OCI-LY3 (cell line): ENCODE measurements at regions not wholly inside any gene's neighbourhood (a gene's known extent, or its start where the extent isn't known, plus 50 kb on each side); places are given as distances from the start of the nearest gene placed in this dataset.

Source experiments
- H2AFZ ChIP-seq: fragments of 200-600, 300-600 bp; shearing (Covaris generic); 2 replicates; pipeline ENCODE4 v1.6.0; 2014; ENCODE audit warnings: antibody characterized with exemption, low read depth, low read length
- H3K27ac ChIP-seq: fragments of 200-600, 300-600 bp; sonication (generic); 2 replicates; pipeline ENCODE4 v1.5.1; 2014; ENCODE audit warnings: mild to moderate bottlenecking, low read length, moderate library complexity, mixed read lengths
- H3K27me3 ChIP-seq: fragments of 200-600, 300-600 bp; sonication (generic); 2 replicates; pipeline ENCODE4 v1.6.1; 2014; ENCODE audit warnings: low read depth, low read length, mixed read lengths
- H3K36me3 ChIP-seq: fragments of 200-600, 300-600 bp; sonication (generic); replicated peaks from 2 replicates; pipeline ENCODE3; 2014; ENCODE audit warnings: low read depth, low read length, mixed read lengths
- H3K4me1 ChIP-seq: fragments of 300-600, 200-600 bp; sonication (generic); 2 replicates; pipeline ENCODE4 v1.6.1; 2014; ENCODE audit warnings: low read length, mixed read lengths
- H3K4me2 ChIP-seq: fragments of 200-600, 300-600 bp; sonication (generic); 2 replicates; pipeline ENCODE4 v1.6.1; 2014; ENCODE audit warnings: low read length, mixed read lengths
- H3K4me3 ChIP-seq: fragments of 300-600, 200-600 bp; sonication (generic); 2 replicates; pipeline ENCODE4 v1.5.1; 2014; ENCODE audit warnings: antibody characterized with exemption, mild to moderate bottlenecking, low read length, moderate library complexity
- H3K79me2 ChIP-seq: fragments of 300-600, 200-600 bp; shearing (Covaris generic); 2 replicates; pipeline ENCODE4 v1.6.1; 2014; ENCODE audit warnings: mild to moderate bottlenecking, low read length, mixed read lengths
- H3K9ac ChIP-seq: fragments of 300-600, 200-600 bp; shearing (Covaris generic); 2 replicates; pipeline ENCODE4 v1.6.0; 2014; ENCODE audit warnings: mild to moderate bottlenecking, low read length, moderate library complexity
- H3K9me3 ChIP-seq: fragments of 200-600, 300-600 bp; shearing (Covaris generic); 2 replicates; pipeline ENCODE4 v1.6.1; 2014; ENCODE audit warnings: low read length, mixed read lengths; ENCODE audit not compliant: insufficient read depth
- H4K20me1 ChIP-seq: fragments of 200-600, 300-600 bp; sonication (generic); 2 replicates; pipeline ENCODE4 v1.6.1; 2016; ENCODE audit warnings: low read length, mixed read lengths; ENCODE audit not compliant: insufficient read depth
- EZH2phosphoT487 ChIP-seq: fragments of 200-600 bp; shearing (Covaris generic); IDR thresholded peaks from 2 replicates; pipeline ENCODE4 v1.6.1; 2018; ENCODE audit warnings: antibody characterized with exemption, mixed run types, low read depth
- TF ChIP-seq, protein P1 (sequence below): fragments of 200-600, 300-600 bp; sonication (generic); IDR thresholded peaks from 2 replicates; pipeline ENCODE4 v1.5.1; 2014; ENCODE audit warnings: antibody characterized with exemption, low read length, low read depth

DNA sequence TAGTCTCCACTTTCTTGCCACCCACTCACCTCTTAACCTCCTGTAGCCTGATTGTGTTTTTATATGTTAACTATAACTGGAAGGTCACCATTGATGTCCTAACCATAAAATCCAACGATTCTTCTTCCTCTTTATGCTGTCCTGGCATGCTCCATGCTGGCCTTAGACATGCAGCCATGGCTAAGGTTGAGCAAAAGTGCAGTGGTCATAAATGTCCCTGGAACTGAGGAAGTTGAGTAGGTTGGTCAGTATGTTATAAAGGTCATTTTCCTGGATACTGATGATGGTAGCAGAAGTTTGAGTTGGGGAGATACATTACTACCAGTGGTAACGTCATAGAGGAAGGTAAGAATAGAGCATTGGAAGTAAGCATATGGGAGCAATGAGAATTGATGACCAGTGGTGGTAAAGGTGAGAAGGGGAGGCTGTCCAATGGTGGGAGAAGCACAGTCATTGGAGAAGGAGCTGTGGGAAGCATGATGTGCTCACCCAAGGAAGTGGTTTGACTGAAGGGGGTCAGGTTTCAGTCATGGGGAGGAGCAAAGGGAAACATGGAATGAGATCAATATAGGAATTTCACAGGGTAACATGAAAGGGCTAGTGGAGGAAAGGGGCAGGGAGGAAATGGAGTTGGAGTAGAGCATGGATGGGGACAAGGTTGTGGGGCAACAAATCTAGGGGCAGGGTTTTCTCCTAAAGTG lies 240.8 kb downstream of the DACT1 start:
- Histone ChIP-seq H3K79me2 (no peaks in the 10 kb centered on the region), H2AFZ (no peak overlapping the region), H3K9me3 (no peaks in the 10 kb centered on the region), H3K36me3 (no peaks in the 10 kb centered on the region), H3K4me3 (no peak overlapping the region), H3K4me1 (no peaks in the 10 kb centered on the region), H3K27ac (no peak overlapping the region), H3K4me2 (no peak overlapping the region), H4K20me1 (no peaks in the 10 kb centered on the region), H3K27me3 (no peaks in the 10 kb centered on the region), H3K9ac (no peak overlapping the region)
- no peak for TF ChIP-seq EZH2phosphoT487
- TF ChIP-seq, protein P1, sequence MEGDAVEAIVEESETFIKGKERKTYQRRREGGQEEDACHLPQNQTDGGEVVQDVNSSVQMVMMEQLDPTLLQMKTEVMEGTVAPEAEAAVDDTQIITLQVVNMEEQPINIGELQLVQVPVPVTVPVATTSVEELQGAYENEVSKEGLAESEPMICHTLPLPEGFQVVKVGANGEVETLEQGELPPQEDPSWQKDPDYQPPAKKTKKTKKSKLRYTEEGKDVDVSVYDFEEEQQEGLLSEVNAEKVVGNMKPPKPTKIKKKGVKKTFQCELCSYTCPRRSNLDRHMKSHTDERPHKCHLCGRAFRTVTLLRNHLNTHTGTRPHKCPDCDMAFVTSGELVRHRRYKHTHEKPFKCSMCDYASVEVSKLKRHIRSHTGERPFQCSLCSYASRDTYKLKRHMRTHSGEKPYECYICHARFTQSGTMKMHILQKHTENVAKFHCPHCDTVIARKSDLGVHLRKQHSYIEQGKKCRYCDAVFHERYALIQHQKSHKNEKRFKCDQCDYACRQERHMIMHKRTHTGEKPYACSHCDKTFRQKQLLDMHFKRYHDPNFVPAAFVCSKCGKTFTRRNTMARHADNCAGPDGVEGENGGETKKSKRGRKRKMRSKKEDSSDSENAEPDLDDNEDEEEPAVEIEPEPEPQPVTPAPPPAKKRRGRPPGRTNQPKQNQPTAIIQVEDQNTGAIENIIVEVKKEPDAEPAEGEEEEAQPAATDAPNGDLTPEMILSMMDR, result no peak

DNA sequence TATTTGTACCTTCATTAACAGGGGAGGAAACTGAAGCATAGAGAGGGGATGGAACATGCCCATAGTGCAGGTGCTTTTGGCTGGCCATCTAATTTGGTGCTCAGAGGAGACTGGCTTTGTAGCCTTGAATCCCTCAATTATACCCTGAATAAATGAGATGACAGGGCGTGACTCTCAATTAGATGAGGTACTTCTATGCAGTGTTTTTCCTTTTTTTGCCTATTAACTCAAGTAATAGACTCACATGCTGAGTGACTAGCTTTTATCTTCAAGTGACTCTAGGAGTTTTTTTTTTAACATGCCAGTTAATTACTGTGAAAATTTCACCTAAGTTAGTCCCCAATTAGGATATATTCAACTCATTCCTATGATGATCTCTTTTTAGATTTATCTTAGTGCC lies 243.7 kb downstream of the DACT1 start:
- Histone ChIP-seq H3K9ac (no peak overlapping the region), H4K20me1 (no peaks in the 10 kb centered on the region), H3K9me3 (no peaks in the 10 kb centered on the region), H3K4me2 (no peak overlapping the region), H3K27ac (no peak overlapping the region), H2AFZ (no peak overlapping the region), H3K4me1 (no peaks in the 10 kb centered on the region), H3K27me3 (no peaks in the 10 kb centered on the region), H3K4me3 (no peak overlapping the region), H3K36me3 (no peaks in the 10 kb centered on the region), H3K79me2 (no peaks in the 10 kb centered on the region)
- TF ChIP-seq, protein P1, result no peak

DNA sequence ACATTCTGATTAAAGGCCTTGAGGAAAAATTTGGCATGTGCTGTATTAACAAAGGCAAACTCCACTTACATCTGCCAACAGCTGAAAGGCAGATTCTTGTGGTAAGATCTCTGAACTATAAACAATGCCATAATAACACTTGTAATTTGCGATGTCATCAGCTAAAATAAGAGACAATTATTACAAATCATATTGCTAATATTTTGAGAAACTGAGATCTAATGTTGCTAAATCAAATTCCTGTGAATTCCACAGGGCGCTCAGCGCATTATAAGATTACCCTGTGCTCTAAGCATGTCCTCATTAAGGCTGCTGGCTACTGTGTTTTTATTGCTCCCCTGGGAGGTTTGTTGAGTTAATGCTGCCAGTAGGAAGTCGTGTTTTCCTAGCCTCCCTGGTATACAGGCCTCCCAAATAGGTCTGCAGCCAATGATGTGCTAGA lies 244.8 kb downstream of the DACT1 start:
- Histone ChIP-seq H3K4me2 (no peak overlapping the region), H3K27ac (no peak overlapping the region)
- TF ChIP-seq, protein P1, result no peak
- TF ChIP-seq EZH2phosphoT487, result no peak

DNA sequence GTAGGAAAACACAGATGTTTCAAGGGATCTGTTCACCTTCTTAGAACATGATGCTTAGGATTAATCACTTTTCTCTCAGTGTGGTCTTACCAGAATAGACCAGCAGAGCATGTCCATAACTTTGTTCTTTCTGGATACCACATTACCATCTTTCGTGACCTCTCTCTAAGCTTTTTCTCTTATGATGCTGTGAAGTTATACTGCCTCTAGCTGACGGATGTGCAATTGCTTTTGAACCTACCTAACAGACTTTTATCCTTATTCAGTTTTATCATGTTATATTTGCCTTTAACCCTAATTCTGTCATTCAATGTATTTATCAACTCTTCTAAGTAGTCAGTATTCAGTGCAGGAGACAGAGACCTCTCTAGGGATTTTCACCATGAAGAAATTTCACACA lies 246.7 kb downstream of the DACT1 start:
- no peak overlapping the region for H2AFZ ChIP-seq
- no peaks in the 10 kb centered on the region for H3K27me3 ChIP-seq
- H3K4me1 ChIP-seq, result no peaks in the 10 kb centered on the region
- no peaks in the 10 kb centered on the region for H3K79me2 ChIP-seq
- no peak overlapping the region for H3K4me3 ChIP-seq
- H3K9me3 ChIP-seq, result no peaks in the 10 kb centered on the region
- no peak overlapping the region for H3K4me2 ChIP-seq
- TF ChIP-seq EZH2phosphoT487, result no peak
- TF ChIP-seq, protein P1, result peak; percentile 45
- H4K20me1 ChIP-seq, result no peaks in the 10 kb centered on the region
- H3K36me3 ChIP-seq, result no peaks in the 10 kb centered on the region
- no peak overlapping the region for H3K27ac ChIP-seq
- no peak overlapping the region for H3K9ac ChIP-seq

More for the DNA sequence above, 244.8 kb downstream of the DACT1 start:
- Histone ChIP-seq H3K27me3 (no peaks in the 10 kb centered on the region), H3K4me3 (no peak overlapping the region), H3K79me2 (no peaks in the 10 kb centered on the region), H2AFZ (no peak overlapping the region), H3K9ac (no peak overlapping the region), H3K4me1 (no peaks in the 10 kb centered on the region), H3K36me3 (no peaks in the 10 kb centered on the region), H4K20me1 (no peaks in the 10 kb centered on the region), H3K9me3 (no peaks in the 10 kb centered on the region)
